ENCODE measurements at regions not wholly inside any gene's neighbourhood (a gene's known extent, or its start where the extent isn't known, plus 50 kb on each side); places are given as distances from the start of the nearest gene placed in this dataset.

- DNase-seq (ENCODE audit: low read depth, low spot score) = no peak
Observed at GRCh38 chr5:18037718-18038117, 403.5 kb downstream of the TAF11L14 start.

DNA sequence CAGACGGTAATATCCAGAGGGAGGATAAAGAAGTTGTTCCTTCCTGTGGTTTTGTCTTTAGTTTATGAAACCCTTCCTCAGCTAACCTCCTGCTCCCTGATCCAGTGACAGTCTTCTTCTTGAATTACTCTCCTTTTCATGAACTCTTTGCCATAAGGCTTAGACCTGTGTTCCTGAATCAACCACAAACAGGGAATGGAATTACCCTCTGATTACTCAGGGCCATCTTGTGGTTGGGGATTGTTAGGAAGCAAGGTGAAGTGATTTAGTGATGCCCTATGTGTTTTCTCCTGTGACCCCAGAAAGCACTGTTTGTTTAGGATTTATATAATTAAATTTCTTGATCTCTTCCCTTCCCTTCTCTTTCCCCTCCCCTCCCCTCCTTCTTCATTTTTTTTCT lies 409.1 kb downstream of the TAF11L14 start:
- no peak for DNase-seq (ENCODE audit: low read depth, low spot score)

DNA sequence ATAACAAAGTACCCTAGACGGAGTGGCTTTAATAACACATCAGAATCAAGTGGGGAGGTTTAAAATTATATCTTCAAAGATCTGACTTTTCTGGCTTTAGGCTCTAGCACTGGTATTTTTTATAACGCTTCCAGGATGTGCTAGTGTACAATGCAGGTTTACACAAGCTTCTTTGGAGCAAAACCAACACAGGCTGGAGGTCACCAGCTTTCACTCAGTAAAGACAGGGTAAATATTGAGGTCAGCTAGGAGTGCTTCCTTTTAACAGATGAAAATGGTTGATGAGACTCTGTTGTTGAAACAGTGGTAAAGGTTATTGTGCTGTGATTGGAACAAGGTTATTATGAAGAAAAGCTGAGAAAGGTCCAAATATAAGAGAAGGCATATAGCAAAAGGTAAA lies 414.2 kb downstream of the TAF11L14 start:
- DNase-seq (ENCODE audit: low read depth, low spot score) = no peak

DNA sequence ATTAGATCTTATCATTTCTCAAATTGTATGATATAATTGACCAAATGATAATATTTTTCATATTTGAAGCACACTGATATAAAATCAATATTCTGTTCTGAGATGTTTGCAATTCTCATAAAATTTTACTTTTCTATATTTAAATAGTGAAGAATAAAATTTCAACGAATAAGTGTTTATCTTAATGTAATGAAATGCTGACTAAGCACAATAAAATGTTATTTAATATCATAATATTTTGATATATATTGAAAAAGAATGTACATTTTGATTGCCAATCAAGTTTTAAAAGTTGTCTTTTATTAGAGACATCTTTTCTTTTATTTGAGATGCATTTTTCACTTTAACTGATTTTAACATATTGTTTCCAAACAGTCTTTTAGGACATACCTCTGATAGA lies 416.1 kb downstream of the TAF11L14 start:
- no peak for DNase-seq (ENCODE audit: low read depth, low spot score)

GRCh38 chr5:18050776-18051175 lies 416.5 kb downstream of the TAF11L14 start:
- no peak for DNase-seq (ENCODE audit: low read depth, low spot score)

DNA sequence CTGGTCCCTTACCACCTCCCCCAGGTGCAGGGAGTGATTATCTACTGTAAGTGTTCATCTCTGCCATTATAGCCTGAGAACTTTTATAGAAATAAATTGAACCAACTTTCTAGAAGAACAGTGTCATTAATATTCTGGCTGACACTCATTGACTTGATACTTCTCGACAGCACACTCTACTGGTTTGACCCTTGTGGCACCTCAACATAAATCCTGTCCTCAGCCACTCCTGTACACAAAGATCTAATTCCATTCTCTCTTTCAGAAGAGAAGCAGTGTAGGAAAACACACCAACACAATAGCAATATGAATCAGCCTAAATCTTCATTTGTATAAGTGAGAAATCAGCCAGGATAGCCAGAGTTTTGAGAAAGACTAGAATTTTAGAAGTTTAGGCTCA lies 417.7 kb downstream of the TAF11L14 start:
- DNase-seq (ENCODE audit: low read depth, low spot score) = no peak

DNA sequence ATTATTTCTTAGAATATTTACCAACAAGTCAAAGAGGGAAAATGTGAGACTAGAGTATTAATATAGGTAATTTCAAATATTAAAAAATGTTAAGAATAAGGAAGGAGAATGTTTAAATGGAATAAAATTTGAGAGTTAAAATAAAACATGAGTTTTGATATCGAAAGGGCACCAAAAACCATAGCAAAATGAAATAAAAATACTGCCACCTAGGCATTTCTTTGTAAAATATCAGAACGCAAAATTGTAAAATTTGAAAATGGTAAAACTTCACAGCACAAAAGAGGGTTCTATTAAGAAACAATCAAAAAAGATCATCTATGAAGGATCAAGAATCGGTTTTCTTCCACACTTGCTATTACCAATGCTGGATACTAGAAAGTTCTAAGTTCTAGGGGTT lies 418.3 kb downstream of the TAF11L14 start:
- DNase-seq (ENCODE audit: low read depth, low spot score) = no peak

DNA sequence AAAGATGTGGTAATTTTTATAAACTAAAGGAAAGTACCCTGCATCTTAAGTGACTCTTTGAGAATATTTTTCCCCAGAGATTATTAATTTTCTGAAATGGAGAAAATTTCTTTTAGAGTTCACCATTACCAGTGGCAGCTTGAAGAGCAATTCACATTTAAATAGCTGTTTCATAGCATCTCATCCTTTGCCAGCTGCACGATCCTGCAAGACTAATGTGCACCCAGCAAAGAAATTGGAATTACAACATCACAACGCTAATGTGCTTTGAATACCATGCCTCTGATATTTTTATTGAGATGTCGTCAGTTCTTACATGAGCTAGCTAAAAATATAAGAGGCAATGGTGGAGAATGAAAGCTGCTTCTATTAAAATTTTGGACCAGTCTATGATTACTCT lies 423.5 kb downstream of the TAF11L14 start:
- no peak for DNase-seq (ENCODE audit: low read depth, low spot score)

- no peak for DNase-seq (ENCODE audit: low read depth, low spot score)
Observed at GRCh38 chr5:18067615-18068014, 433.4 kb downstream of the TAF11L14 start.

DNA sequence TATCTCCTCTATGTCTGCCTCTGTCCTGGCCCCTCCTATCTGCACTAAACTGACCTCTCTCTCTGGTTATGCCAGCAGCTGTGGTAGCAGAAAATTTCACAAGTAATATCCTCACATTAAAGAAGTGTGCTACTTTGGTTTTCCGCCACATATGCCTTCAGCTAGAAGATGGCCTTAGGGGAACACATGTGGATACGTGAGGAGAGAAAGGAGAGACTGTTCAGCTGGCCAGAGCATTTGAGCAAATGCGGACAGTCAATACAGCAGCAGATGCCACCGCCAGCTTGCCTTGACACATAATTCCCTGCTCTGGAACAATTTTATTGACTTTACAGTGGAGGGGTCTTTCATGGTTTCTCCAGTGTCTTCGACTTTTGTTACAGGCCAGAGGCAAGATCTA lies 434.6 kb downstream of the TAF11L14 start:
- no peak for DNase-seq (ENCODE audit: low read depth, low spot score)

- DNase-seq (ENCODE audit: low read depth, low spot score) = no peak
Observed at GRCh38 chr5:18069790-18070189, 435.5 kb downstream of the TAF11L14 start.

GRCh38 chr5:18072600-18072999 lies 438.3 kb downstream of the TAF11L14 start:
- DNase-seq (ENCODE audit: low read depth, low spot score) = no peak

- no peak for DNase-seq (ENCODE audit: low read depth, low spot score)
Observed at GRCh38 chr5:18074961-18075360, 440.7 kb downstream of the TAF11L14 start.

- DNase-seq (ENCODE audit: low read depth, low spot score) = no peak
Observed at GRCh38 chr5:18078157-18078556, 443.9 kb downstream of the TAF11L14 start.

GRCh38 chr5:18079831-18080230 lies 445.6 kb downstream of the TAF11L14 start:
- no peak for DNase-seq (ENCODE audit: low read depth, low spot score)

- DNase-seq (ENCODE audit: low read depth, low spot score) = no peak
Observed at GRCh38 chr5:18088020-18088579, 453.8 kb downstream of the TAF11L14 start.

DNA sequence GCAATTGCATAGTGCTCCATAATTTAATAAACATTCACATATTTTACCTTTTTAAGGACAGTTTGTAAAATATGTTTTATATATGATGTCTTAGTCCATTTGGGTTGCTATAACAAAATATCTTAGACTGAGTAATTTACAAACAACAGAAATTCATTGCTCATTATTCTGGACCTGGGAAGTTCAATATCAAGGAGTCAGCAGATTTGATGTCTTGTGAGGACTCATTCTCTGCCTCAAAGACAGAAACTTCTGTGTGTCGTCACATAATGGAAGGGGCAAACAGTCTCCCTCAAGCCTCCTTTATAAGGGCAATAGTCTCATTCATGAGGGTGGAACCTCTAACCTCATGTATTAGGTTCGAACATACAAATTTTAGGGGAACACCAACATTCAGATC lies 455.9 kb downstream of the TAF11L14 start:
- DNase-seq (ENCODE audit: low read depth, low spot score) = no peak

DNA sequence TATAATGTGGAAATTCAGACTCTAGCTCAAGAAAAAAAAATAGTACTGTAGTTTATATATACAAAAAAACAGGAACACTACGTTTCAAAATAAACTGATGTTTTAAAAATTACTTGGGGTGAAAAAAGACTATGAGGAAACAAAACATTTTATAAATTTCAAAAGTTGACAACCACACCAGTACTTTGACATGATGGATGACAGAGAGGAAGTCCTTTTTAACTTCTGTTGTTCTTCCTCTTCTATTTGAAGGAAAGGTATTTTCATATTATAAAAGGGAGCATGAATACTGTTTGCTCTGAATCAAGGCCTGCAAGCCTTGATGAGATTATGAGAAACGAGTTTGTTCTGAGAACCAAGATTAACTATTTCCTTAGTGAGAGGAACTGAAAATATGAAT lies 456.9 kb downstream of the TAF11L14 start:
- no peak for DNase-seq (ENCODE audit: low read depth, low spot score)

GRCh38 chr5:18091758-18092157 lies 457.5 kb downstream of the TAF11L14 start:
- no peak for DNase-seq (ENCODE audit: low read depth, low spot score)

GRCh38 chr5:18095061-18095460 lies 460.8 kb downstream of the TAF11L14 start:
- DNase-seq (ENCODE audit: low read depth, low spot score) = no peak

DNA sequence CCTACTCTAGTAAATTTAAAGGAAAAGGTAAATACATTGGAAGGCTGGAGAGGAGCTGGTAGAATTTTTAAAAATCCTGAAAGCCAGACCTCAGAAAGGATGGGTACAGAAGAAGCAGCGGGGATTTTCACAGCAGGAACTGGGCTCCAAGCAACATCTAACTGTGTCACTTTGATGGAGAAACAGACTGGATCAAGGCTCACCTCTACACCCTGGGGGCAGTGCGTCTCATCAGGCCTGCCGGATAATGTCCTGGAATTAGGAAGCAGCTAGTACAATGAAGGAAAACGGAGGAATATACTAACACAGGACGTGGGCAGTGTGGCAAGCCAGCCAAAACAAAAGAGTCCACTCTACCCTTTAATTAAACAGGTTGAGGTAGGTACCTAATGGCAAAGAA lies 463.6 kb downstream of the TAF11L14 start:
- no peak for DNase-seq (ENCODE audit: low read depth, low spot score)

- no peak for DNase-seq (ENCODE audit: low read depth, low spot score)
Observed at GRCh38 chr5:18098691-18099090, 464.4 kb downstream of the TAF11L14 start.

DNA sequence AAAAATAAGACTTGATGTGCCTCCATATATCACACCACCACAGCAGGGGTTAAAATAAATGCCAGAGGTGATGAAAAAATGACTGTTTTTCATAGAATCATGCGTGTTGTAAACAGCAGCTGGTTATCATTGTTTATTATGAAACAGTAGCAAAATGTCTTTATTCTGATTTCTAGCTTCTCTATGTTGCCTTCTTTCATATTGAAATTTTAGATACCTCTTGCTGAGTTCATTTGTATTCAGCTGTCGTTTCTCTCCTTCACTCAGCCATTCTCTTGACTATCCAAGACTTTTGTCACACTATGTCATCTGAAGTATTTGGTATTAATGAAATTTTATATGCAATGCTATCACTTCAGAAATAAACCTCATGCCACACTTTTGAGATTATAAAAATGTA lies 465.0 kb downstream of the TAF11L14 start:
- DNase-seq (ENCODE audit: low read depth, low spot score) = no peak

GRCh38 chr5:18101532-18101931 lies 467.3 kb downstream of the TAF11L14 start:
- no peak for DNase-seq (ENCODE audit: low read depth, low spot score)
